ENCODE measurements at regions not wholly inside any gene's neighbourhood (a gene's known extent, or its start where the extent isn't known, plus 50 kb on each side); places are given as distances from the start of the nearest gene placed in this dataset.

GRCh38 chr18:37698508-37699040 lies 133.0 kb upstream of the CELF4 start:
- TF ChIP-seq, protein P1, sequence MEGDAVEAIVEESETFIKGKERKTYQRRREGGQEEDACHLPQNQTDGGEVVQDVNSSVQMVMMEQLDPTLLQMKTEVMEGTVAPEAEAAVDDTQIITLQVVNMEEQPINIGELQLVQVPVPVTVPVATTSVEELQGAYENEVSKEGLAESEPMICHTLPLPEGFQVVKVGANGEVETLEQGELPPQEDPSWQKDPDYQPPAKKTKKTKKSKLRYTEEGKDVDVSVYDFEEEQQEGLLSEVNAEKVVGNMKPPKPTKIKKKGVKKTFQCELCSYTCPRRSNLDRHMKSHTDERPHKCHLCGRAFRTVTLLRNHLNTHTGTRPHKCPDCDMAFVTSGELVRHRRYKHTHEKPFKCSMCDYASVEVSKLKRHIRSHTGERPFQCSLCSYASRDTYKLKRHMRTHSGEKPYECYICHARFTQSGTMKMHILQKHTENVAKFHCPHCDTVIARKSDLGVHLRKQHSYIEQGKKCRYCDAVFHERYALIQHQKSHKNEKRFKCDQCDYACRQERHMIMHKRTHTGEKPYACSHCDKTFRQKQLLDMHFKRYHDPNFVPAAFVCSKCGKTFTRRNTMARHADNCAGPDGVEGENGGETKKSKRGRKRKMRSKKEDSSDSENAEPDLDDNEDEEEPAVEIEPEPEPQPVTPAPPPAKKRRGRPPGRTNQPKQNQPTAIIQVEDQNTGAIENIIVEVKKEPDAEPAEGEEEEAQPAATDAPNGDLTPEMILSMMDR (IDR thresholded peaks at IDR 0.05 in 2 of 3, conservative IDR thresholded peaks at IDR 0.05 in 1 of 3; ENCODE audit: control insufficient read depth in 2 of 3, extremely low read depth in 1 of 3, insufficient read depth in 1 of 3, low read depth in 3 of 3, low read length in 3 of 3), result no peak
- no peak for TF ChIP-seq ZNF207 (IDR thresholded peaks at IDR 0.05; ENCODE audit: borderline replicate concordance)
- TF ChIP-seq CUX1 (IDR thresholded peaks at IDR 0.05; ENCODE audit: insufficient replicate concordance, low read depth, low read length), result no peak

All from GM12878 (cell line).